MM.1S (cell line): ENCODE measurements at regions not wholly inside any gene's neighbourhood (a gene's known extent, or its start where the extent isn't known, plus 50 kb on each side); places are given as distances from the start of the nearest gene placed in this dataset.

Source experiments
- DNase-seq: peaks from one replicate; pipeline ENCODE4 v3.0.0-alpha.2; 2015
- H2AFZ ChIP-seq: fragments of 300-600 bp; sonication (generic); 2 replicates; pipeline ENCODE4 v1.6.0; 2016; ENCODE audit warnings: antibody characterized with exemption, low read length
- H3F3A ChIP-seq: fragments of 300-600 bp; sonication (generic); 2 replicates; pipeline ENCODE4 v1.6.1; 2016; ENCODE audit warnings: mild to moderate bottlenecking, antibody characterized with exemption, low read length, moderate library complexity, mixed read lengths; ENCODE audit not compliant: insufficient read depth
- H3K27ac ChIP-seq: fragments of 300-600 bp; sonication (generic); 2 replicates; pipeline ENCODE4 v1.5.1; 2016; ENCODE audit warnings: mild to moderate bottlenecking, low read length
- H3K27me3 ChIP-seq: fragments of 300-600 bp; sonication (generic); replicated peaks from 2 replicates; pipeline ENCODE4 v1.6.0; 2016; ENCODE audit warnings: low read length; ENCODE audit not compliant: insufficient read depth
- H3K36me3 ChIP-seq: fragments of 300-600 bp; sonication (generic); replicated peaks from 2 replicates; pipeline ENCODE4 v1.6.1; 2016; ENCODE audit warnings: mild to moderate bottlenecking, low read length, mixed read lengths; ENCODE audit not compliant: insufficient read depth
- H3K4me1 ChIP-seq: fragments of 300-600 bp; sonication (generic); 2 replicates; pipeline ENCODE4 v1.6.1; 2016; ENCODE audit warnings: low read length, mixed read lengths
- H3K4me2 ChIP-seq: fragments of 300-600 bp; sonication (generic); 2 replicates; pipeline ENCODE4 v1.6.0; 2016; ENCODE audit warnings: low read depth, low read length
- H3K4me3 ChIP-seq: fragments of 300-600 bp; sonication (generic); 2 replicates; pipeline ENCODE4 v1.5.1; 2016; ENCODE audit warnings: low read length, mixed read lengths
- H3K79me2 ChIP-seq: fragments of 300-600 bp; sonication (generic); 2 replicates; pipeline ENCODE4 v1.6.1; 2016; ENCODE audit warnings: mixed run types, low read length, mixed read lengths
- H3K9ac ChIP-seq: fragments of 300-600 bp; sonication (generic); 2 replicates; pipeline ENCODE4 v1.6.1; 2016; ENCODE audit warnings: low read length, mixed read lengths
- H3K9me2 ChIP-seq: fragments of 300-600 bp; sonication (generic); replicated peaks from 2 replicates; pipeline ENCODE4 v1.6.1; 2016; ENCODE audit warnings: mild to moderate bottlenecking, low read length, mixed read lengths; ENCODE audit not compliant: insufficient read depth
- H3K9me3 ChIP-seq: fragments of 300-600 bp; sonication (generic); replicated peaks from 2 replicates; pipeline ENCODE4 v1.6.1; 2016; ENCODE audit warnings: mild to moderate bottlenecking, low read length, mixed read lengths; ENCODE audit not compliant: insufficient read depth
- H4K20me1 ChIP-seq: fragments of 300-600 bp; sonication (generic); 2 replicates; pipeline ENCODE4 v1.6.1; 2016; ENCODE audit warnings: mild to moderate bottlenecking, low read length, moderate library complexity, mixed read lengths; ENCODE audit not compliant: insufficient read depth
- CTCF ChIP-seq: fragments of 300-600 bp; sonication (generic); IDR thresholded peaks from 2 replicates; pipeline ENCODE4 v1.5.1; 2016; ENCODE audit warnings: antibody characterized with exemption, low read length, mixed read lengths
- EZH2 ChIP-seq: fragments of 300-600 bp; sonication (generic); optimal IDR thresholded peaks from 2 replicates; pipeline ENCODE3; 2017; ENCODE audit warnings: low read depth, mild to moderate bottlenecking, antibody characterized with exemption, low read length, mixed read lengths
- EZH2phosphoT487 ChIP-seq: fragments of 300-600 bp; sonication (generic); IDR thresholded peaks from 2 replicates; pipeline ENCODE4 v1.6.1; 2018; ENCODE audit warnings: antibody characterized with exemption, low read length

- no peaks in the 10 kb centered on the region for H3K79me2 ChIP-seq
- no peaks in the 10 kb centered on the region for H3K9me2 ChIP-seq
- H3K27ac ChIP-seq, result no peak overlapping the region
- H3K4me2 ChIP-seq, result no peak overlapping the region
- no peaks in the 10 kb centered on the region for H4K20me1 ChIP-seq
- no peaks in the 10 kb centered on the region for H3K27me3 ChIP-seq
- H3K9ac ChIP-seq, result no peak overlapping the region
- no peaks in the 10 kb centered on the region for H3K4me1 ChIP-seq
- no peaks in the 10 kb centered on the region for H3K9me3 ChIP-seq
- DNase-seq, result no peak
- no peak overlapping the region for H3K4me3 ChIP-seq
- H2AFZ ChIP-seq, result no peak overlapping the region
- H3F3A ChIP-seq, result no peaks in the 10 kb centered on the region
- H3K36me3 ChIP-seq, result no peaks in the 10 kb centered on the region
- TF ChIP-seq EZH2, result no peak
- no peak for TF ChIP-seq EZH2phosphoT487
- TF ChIP-seq CTCF, result no peak
Observed at GRCh38 chr1:198856601-198857000, 217.8 kb downstream of the PTPRC start.

- H2AFZ ChIP-seq, result no peak overlapping the region
- H3K79me2 ChIP-seq, result no peaks in the 10 kb centered on the region
- no peak for TF ChIP-seq EZH2
- no peak for TF ChIP-seq EZH2phosphoT487
- no peak for TF ChIP-seq CTCF
- H4K20me1 ChIP-seq, result no peaks in the 10 kb centered on the region
- no peaks in the 10 kb centered on the region for H3F3A ChIP-seq
- H3K4me2 ChIP-seq, result no peak overlapping the region
- no peak overlapping the region for H3K27ac ChIP-seq
- no peak overlapping the region for H3K9ac ChIP-seq
- no peaks in the 10 kb centered on the region for H3K4me1 ChIP-seq
- H3K27me3 ChIP-seq, result no peaks in the 10 kb centered on the region
- H3K4me3 ChIP-seq, result no peak overlapping the region
- no peak for DNase-seq
- H3K36me3 ChIP-seq, result no peaks in the 10 kb centered on the region
- H3K9me2 ChIP-seq, result no peaks in the 10 kb centered on the region
- no peaks in the 10 kb centered on the region for H3K9me3 ChIP-seq
Observed at GRCh38 chr1:198858033-198858432, 219.2 kb downstream of the PTPRC start.

GRCh38 chr1:198860371-198860770 lies 221.5 kb downstream of the PTPRC start:
- no peak for DNase-seq
- no peak overlapping the region for H3K9ac ChIP-seq
- no peak for TF ChIP-seq EZH2
- no peak for TF ChIP-seq EZH2phosphoT487
- no peaks in the 10 kb centered on the region for H3K79me2 ChIP-seq
- no peak overlapping the region for H2AFZ ChIP-seq
- no peak overlapping the region for H3K27ac ChIP-seq
- H3K4me3 ChIP-seq, result no peak overlapping the region
- H3K36me3 ChIP-seq, result no peaks in the 10 kb centered on the region
- no peaks in the 10 kb centered on the region for H3K9me2 ChIP-seq
- H4K20me1 ChIP-seq, result no peaks in the 10 kb centered on the region
- no peaks in the 10 kb centered on the region for H3K9me3 ChIP-seq
- H3K27me3 ChIP-seq, result no peaks in the 10 kb centered on the region
- no peak overlapping the region for H3K4me2 ChIP-seq
- no peaks in the 10 kb centered on the region for H3K4me1 ChIP-seq
- H3F3A ChIP-seq, result no peaks in the 10 kb centered on the region

- Histone ChIP-seq H3K79me2 (no peaks in the 10 kb centered on the region), H3K27me3 (no peaks in the 10 kb centered on the region), H3K4me3 (no peak overlapping the region), H3K36me3 (no peaks in the 10 kb centered on the region), H3K9ac (no peak overlapping the region), H3K9me3 (no peaks in the 10 kb centered on the region), H3K4me2 (no peak overlapping the region), H3K9me2 (no peaks in the 10 kb centered on the region), H4K20me1 (no peaks in the 10 kb centered on the region), H3K27ac (no peak overlapping the region), H3K4me1 (no peaks in the 10 kb centered on the region), H3F3A (no peaks in the 10 kb centered on the region), H2AFZ (no peak overlapping the region)
- no peak for DNase-seq
- no peak for TF ChIP-seq CTCF
- no peak for TF ChIP-seq EZH2
- no peak for TF ChIP-seq EZH2phosphoT487
Observed at GRCh38 chr1:198861636-198862035, 222.8 kb downstream of the PTPRC start.
